ENCODE measurements at regions not wholly inside any gene's neighbourhood (a gene's known extent, or its start where the extent isn't known, plus 50 kb on each side); places are given as distances from the start of the nearest gene placed in this dataset.
A peak's percentile ranks its signal among the peaks of the same experiment; 100 is the strongest.
"Not testable (repeated sequence)": the region's sequence is repeated elsewhere in the genome, so short reads cannot be mapped to it uniquely, and the experiment has no call there.

GRCh38 chr4:189498457-189498856, 442.2 kb upstream of the FRG1 start:
- no peak for DNase-seq

- DNase-seq = no peak
Observed at GRCh38 chr4:189499696-189500095, 441.0 kb upstream of the FRG1 start.

GRCh38 chr4:189500970-189501369, 439.7 kb upstream of the FRG1 start:
- DNase-seq = no peak

- DNase-seq = no peak
Observed at GRCh38 chr4:189502841-189503435, 437.7 kb upstream of the FRG1 start.

- no peak for DNase-seq
Observed at GRCh38 chr4:189504220-189504619, 436.5 kb upstream of the FRG1 start.

- no peak for DNase-seq
Observed at GRCh38 chr4:189505380-189505779, 435.3 kb upstream of the FRG1 start.

GRCh38 chr4:189506080-189506479, 434.6 kb upstream of the FRG1 start:
- DNase-seq = no peak

GRCh38 chr4:189507060-189507459, 433.6 kb upstream of the FRG1 start:
- no peak for DNase-seq

- DNase-seq = no peak
Observed at GRCh38 chr4:189510601-189511000, 430.1 kb upstream of the FRG1 start.

- no peak for DNase-seq
Observed at GRCh38 chr4:189511581-189511980, 429.1 kb upstream of the FRG1 start.

- no peak for DNase-seq
Observed at GRCh38 chr4:189513421-189513820, 427.3 kb upstream of the FRG1 start.

- DNase-seq = no peak
Observed at GRCh38 chr4:189514209-189514608, 426.5 kb upstream of the FRG1 start.

- no peak for DNase-seq
Observed at GRCh38 chr4:189516902-189517301, 423.8 kb upstream of the FRG1 start.

GRCh38 chr4:189519186-189519585, 421.5 kb upstream of the FRG1 start:
- no peak for DNase-seq

- DNase-seq = no peak
Observed at GRCh38 chr4:189525304-189525703, 415.4 kb upstream of the FRG1 start.

GRCh38 chr4:189530848-189531247, 409.8 kb upstream of the FRG1 start:
- no peak for DNase-seq

- DNase-seq = no peak
Observed at GRCh38 chr4:189533603-189534002, 407.1 kb upstream of the FRG1 start.

- peak in 2 of 58 donors; percentile 0 to 6 for DNase-seq
Observed at GRCh38 chr4:189547559-189547958, 393.1 kb upstream of the FRG1 start.

GRCh38 chr4:189548484-189549125, 392.1 kb upstream of the FRG1 start:
- no peak for DNase-seq

- not testable (repeated sequence) for DNase-seq
Observed at GRCh38 chr4:189551931-189552670, 388.6 kb upstream of the FRG1 start.

- not testable (repeated sequence) for DNase-seq
Observed at GRCh38 chr4:189560605-189561004, 380.1 kb upstream of the FRG1 start.

- not testable (repeated sequence) for DNase-seq
Observed at GRCh38 chr4:189563751-189564150, 376.9 kb upstream of the FRG1 start.

- not testable (repeated sequence) for DNase-seq
Observed at GRCh38 chr4:189566271-189566670, 374.4 kb upstream of the FRG1 start.

Measured in anterior cingulate cortex (tissue), 58 donors.